Hepatocyte (in vitro differentiated cells): ENCODE measurements at regions not wholly inside any gene's neighbourhood (a gene's known extent, or its start where the extent isn't known, plus 50 kb on each side); places are given as distances from the start of the nearest gene placed in this dataset.

ENCODE experiments used
- EZH2phosphoT487 ChIP-seq: fragments of 200-600 bp; sonication (generic); IDR thresholded peaks from one replicate; pipeline ENCODE4 v1.6.1; 2018; ENCODE audit warnings: antibody characterized with exemption, mild to moderate bottlenecking, low read depth, moderate library complexity; ENCODE audit not compliant: unreplicated experiment, severe bottlenecking
- TF ChIP-seq, protein P1 (sequence below): fragments of 200-600 bp; sonication (generic); IDR thresholded peaks from 2 replicates; pipeline ENCODE4 v1.5.1; 2016; ENCODE audit warnings: antibody characterized with exemption, mild to moderate bottlenecking; ENCODE audit not compliant: poor library complexity

DNA sequence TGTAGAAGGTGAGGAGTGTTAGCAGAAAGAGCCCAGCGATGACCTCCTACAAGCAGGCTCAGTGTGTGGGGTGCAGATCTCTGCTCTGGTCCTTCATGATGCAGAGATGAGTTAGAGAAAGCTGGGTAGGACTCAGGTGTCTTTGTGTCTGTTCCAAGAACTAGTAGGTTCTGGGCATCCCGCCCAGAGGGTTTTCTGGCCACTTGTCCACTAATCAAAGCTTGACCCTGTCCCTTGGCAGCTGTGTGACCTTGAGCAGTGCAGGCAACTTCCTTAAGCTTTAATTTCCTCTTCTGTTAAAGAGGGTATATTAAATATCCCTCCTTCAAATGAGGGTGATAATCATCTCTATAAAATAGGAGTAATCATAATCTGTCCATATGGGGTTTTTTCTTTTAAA is 54.7 kb upstream of the WNT4 start:
- TF ChIP-seq, protein P1, sequence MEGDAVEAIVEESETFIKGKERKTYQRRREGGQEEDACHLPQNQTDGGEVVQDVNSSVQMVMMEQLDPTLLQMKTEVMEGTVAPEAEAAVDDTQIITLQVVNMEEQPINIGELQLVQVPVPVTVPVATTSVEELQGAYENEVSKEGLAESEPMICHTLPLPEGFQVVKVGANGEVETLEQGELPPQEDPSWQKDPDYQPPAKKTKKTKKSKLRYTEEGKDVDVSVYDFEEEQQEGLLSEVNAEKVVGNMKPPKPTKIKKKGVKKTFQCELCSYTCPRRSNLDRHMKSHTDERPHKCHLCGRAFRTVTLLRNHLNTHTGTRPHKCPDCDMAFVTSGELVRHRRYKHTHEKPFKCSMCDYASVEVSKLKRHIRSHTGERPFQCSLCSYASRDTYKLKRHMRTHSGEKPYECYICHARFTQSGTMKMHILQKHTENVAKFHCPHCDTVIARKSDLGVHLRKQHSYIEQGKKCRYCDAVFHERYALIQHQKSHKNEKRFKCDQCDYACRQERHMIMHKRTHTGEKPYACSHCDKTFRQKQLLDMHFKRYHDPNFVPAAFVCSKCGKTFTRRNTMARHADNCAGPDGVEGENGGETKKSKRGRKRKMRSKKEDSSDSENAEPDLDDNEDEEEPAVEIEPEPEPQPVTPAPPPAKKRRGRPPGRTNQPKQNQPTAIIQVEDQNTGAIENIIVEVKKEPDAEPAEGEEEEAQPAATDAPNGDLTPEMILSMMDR = no peak
- TF ChIP-seq EZH2phosphoT487 = no peak
